CD4-positive, alpha-beta T cell treated with Interleukin-17A for 1 hour (primary cell): ENCODE measurements at regions not wholly inside any gene's neighbourhood (a gene's known extent, or its start where the extent isn't known, plus 50 kb on each side); places are given as distances from the start of the nearest gene placed in this dataset.

Experiments
- DNase-seq: peaks from one replicate; pipeline ENCODE4 v3.0.0-alpha.2; 2020

DNA sequence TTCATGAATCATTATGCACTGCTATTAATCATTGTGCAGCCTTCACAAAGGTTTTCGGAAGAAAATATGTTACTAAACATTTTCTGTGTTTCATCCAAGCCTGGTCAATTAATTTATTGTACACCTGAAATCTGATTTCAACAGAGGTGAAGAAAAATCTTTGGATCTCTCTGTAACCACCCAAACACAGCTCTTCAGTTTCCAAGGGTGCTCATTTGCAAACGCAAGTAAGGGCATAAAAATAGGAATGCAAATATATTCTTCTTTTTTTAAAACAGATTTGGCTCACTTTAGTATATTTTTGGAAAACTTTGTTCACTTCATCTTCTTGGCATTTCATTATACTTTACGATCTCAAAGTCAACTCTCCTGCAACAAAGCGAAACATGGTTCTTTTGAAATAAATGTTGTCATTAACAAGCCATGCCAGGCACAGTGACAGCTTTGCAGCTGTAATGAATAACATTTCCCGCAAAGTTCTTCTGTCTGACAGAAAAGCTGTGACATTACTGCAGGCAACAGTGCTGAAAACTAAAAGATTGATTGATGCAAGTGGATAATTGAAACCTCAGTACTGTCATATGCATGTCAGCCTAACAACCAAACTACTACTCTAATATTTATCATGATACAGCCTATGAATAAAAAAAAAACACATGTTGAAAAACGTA lies 348.3 kb downstream of the FRK start:
- no peak for DNase-seq

- DNase-seq: no peak
These were observed 351.8 kb downstream of the FRK start for GRCh38 chr6:115708850-115709249.

DNA sequence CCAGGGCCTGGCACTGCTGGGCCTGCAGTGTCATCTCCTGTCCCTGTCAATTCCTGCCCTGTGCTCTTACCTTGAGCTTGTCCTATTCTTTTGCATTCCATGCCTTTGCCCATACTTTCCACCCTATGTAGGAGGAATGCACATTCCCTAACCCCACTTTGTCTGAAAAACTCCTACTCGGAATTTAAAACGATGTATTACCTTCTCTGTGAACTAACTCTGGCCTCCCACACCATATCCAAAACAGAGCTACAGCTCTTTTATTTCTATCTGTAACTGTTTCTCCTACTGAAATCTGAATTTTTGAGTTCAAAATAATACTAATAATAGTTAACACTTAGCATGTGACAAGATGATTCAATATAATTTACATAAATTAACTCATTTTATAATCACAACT lies 353.7 kb downstream of the FRK start:
- DNase-seq: no peak

GRCh38 chr6:115706324-115706723 lies 354.4 kb downstream of the FRK start:
- no peak for DNase-seq

- DNase-seq: no peak
These were observed 356.7 kb downstream of the FRK start for GRCh38 chr6:115704028-115704427.

GRCh38 chr6:115691433-115691832 lies 369.3 kb downstream of the FRK start:
- DNase-seq: no peak

DNA sequence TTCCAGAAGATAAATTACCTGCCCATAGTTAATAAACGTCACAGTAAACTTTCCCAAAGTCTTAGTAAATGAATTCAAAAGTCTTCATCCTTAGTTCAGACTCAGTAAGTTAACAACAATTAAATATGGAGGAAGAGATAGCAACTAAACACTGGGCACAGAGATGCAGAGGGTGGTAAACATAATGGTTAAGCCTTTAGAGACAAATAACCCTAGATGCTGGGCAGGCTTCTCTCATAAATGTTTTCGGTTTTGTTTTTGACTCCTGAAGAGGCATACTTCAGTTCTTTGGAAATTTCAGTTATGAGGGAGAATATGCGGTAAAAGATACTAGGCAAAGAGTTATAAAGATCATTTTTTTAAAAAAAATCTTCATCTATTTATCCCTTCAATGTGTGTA lies 369.8 kb downstream of the FRK start:
- no peak for DNase-seq

- DNase-seq: no peak
These were observed 378.5 kb downstream of the FRK start for GRCh38 chr6:115681978-115682775.

DNA sequence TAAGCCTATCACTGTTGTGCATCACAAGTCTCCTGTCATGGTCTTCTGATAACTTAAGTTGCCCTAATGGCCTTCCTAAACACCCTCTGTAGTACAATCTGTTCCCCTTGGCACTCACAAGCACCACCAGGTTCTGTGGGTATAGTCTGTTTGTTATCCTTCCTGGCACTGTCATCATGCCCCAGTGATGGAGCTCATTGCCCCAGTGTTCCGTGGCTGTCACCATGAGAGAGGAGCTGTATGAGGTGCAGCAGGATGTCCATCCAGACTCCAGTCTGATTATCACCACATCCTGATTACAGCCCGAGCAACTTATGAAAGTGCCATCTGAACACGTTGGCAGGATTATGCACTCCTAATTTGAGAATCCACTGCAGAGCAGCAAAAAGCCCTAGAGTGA lies 380.1 kb downstream of the FRK start:
- DNase-seq: no peak

GRCh38 chr6:115677198-115677597 lies 383.5 kb downstream of the FRK start:
- no peak for DNase-seq

GRCh38 chr6:115675443-115675842 lies 385.2 kb downstream of the FRK start:
- DNase-seq: no peak

DNA sequence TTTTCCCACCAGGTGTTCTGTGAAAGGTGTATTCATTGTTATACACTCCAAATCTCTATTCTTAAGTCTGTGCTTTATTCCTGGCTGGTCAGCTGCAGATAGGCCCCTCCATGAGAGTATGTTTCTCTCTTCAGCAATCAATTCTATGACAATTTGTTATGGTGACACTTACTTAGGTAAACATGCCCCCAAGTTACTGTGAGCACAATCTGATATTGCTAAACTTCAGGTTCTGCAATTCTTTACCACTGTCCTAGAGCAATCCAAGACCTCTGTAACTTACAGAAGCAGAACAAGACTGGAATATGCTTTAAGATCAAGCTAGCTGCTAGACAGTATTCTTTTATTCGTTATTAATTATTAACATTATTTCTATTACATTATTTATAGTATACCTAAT lies 391.9 kb downstream of the FRK start:
- no peak for DNase-seq

- no peak for DNase-seq
These were observed 392.5 kb downstream of the FRK start for GRCh38 chr6:115668211-115668610.

DNA sequence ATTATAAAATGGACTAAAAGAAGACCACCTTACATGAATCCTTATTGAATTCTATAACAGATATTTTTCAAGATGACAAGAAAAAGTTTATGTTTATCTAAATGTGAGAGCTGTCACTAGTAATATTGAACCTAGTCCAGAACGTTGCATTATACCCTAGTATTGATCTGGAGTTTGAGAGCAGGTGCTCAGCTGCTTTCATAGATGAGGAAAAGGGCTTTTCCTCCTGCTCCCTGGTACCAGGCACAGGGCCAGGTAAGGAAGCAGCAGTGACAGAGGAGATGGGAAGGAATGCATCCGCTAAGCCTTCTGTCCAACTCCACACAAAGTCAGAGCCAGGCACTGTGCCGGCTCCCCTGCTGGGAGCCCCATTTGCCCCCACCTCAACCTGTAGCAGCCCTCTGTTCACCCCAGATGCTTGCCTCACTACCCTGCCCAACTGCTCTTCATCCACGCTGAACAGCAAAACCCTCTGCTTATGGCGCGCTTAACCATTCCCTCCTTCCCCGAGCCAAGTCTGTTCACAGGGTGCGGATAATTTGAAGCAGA lies 393.1 kb downstream of the FRK start:
- no peak for DNase-seq

GRCh38 chr6:115666997-115667396 lies 393.7 kb downstream of the FRK start:
- no peak for DNase-seq

DNA sequence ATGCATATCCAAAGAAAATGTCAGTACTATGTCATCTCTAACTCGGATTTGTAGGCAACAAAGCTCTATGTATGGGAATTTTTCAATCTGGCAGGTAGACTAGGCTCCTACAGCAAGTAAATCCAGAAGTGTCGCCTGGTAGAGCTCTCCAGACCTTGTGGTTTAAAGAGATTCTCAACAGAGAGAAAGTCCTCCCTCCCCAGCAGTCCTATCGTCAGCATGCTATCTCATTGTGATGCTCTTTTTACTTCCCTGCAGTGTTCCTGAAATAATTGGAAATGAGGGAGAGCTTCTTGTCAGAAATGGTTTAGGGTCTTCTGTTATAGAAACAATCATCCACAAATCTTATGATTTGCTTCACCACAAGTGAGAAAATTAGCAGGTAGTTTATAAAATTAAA lies 395.4 kb downstream of the FRK start:
- no peak for DNase-seq

DNA sequence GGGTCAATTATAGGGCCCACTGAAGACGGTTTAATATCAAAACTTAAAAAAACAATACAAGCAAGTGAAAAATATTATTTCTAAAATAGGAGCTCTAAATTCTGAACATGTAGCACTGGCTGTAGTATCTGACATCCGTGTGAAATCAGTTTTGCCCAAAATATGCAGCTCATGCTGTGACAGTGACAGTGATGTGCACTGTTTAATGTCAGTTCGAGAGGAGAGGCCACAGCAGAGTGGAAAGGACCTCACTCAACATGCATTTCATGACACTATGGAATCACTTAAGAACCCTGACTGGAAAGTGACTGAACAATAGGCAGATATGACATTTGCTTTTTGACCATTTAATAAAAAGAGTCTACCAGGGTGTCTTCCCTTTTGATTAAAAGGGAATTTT lies 397.0 kb downstream of the FRK start:
- DNase-seq: no peak

DNA sequence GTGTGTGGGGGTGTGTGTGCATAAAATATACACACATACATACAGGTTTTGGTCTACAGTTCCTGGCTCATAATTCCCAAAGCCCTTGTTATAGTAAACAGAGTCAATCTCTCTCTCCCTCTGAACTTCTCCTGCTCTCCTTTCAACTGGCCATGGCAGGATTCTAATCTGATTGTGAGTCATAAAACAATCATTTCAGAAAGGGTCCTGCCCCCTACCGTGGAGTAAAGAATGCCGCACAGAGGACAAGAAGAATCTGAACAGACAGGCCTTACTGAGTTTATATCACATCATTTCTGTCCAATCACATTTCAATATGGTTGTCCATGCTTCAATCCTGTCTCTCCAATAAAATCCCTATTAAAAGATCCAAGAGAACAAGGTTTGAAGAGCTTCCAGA lies 416.9 kb downstream of the FRK start:
- DNase-seq: no peak

DNA sequence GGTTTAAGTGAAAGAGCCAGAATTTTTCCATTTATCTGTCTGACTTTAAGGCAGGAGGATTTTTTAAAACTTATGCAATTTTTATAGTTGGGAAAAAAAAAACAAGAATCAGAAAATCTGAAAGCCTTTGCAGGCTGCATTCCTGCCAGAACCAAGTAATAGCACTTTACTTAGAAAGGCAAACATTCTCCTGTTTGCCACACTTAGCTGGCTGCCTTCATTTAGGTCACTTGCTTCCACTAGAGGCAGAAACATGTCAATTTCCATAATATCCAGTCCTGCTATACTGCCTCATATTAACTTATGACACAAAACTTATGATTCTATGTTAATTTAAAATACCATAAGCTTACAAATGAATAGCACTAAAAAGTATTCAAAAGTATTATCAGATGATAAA lies 425.8 kb downstream of the FRK start:
- no peak for DNase-seq

- no peak for DNase-seq
These were observed 426.6 kb downstream of the FRK start for GRCh38 chr6:115634131-115634530.

GRCh38 chr6:115631028-115631427 lies 429.7 kb downstream of the FRK start:
- DNase-seq: no peak

GRCh38 chr6:115630424-115631024 lies 430.2 kb downstream of the FRK start:
- DNase-seq: no peak

- DNase-seq: no peak
These were observed 431.3 kb downstream of the FRK start for GRCh38 chr6:115629415-115629814.

- DNase-seq: no peak
These were observed 442.4 kb downstream of the FRK start for GRCh38 chr6:115618256-115618655.
